Central memory CD8-positive, alpha-beta T cell (primary cell): ENCODE measurements at regions not wholly inside any gene's neighbourhood (a gene's known extent, or its start where the extent isn't known, plus 50 kb on each side); places are given as distances from the start of the nearest gene placed in this dataset.
"Not testable (repeated sequence)": the region's sequence is repeated elsewhere in the genome, so short reads cannot be mapped to it uniquely, and the experiment has no call there.

Experiments used
- ATAC-seq: fragments of 150-1000 bp; cut with Tn5 transposase; replicated peaks from 2 replicates; pipeline ENCODE4 v1.10.0; 2022; ENCODE audit warnings: mild to moderate bottlenecking, moderate FRiP score, moderate number of reproducible peaks; ENCODE audit not compliant: poor library complexity, severe bottlenecking; ENCODE audit errors: extremely low read depth
- DNase-seq, 2 donors: peaks; one replicate each; pipeline ENCODE4 v3.0.0; 2021; ENCODE audit warnings: low spot score in 2 of 2
- H3K27ac Mint-ChIP-seq: one replicate; pipeline ENCODE4 v1.8.0; 2022; ENCODE audit warnings: low read depth, mild to moderate bottlenecking, moderate library complexity, mixed read lengths
- H3K27me3 Mint-ChIP-seq: one replicate; pipeline ENCODE4 v1.8.0; 2022; ENCODE audit warnings: mixed read lengths
- H3K36me3 Mint-ChIP-seq: one replicate; pipeline ENCODE4 v1.8.0; 2022; ENCODE audit warnings: mild to moderate bottlenecking, moderate library complexity, mixed read lengths; ENCODE audit not compliant: insufficient read depth
- H3K4me1 Mint-ChIP-seq: one replicate; pipeline ENCODE4 v1.8.0; 2022; ENCODE audit warnings: mixed read lengths
- H3K4me3 Mint-ChIP-seq: one replicate; pipeline ENCODE4 v1.8.0; 2022; ENCODE audit warnings: mild to moderate bottlenecking, moderate library complexity, mixed read lengths
- H3K9me3 Mint-ChIP-seq: one replicate; pipeline ENCODE4 v1.8.0; 2022; ENCODE audit warnings: mixed read lengths

DNA sequence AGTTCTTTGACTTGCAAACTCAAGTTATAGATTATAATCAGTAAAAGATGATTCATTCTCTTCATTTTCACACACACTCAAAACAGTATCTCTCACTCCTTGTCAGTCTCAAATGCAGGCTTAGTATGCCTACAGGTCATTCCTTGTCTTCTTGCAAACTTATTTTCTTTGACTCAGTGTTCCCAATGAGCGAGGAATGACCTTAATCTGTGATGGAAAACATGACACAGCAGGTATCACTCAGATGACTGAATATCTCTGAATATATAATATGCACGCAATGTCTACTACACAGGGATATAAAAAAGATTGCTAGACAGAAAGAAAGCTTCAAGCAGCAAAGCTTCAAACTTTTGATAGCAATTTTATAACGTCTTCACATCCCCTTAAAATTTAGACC is 127.8 kb upstream of the RGPD4 start:
- H3K9me3 Mint-ChIP-seq: no peaks in the 10 kb centered on the region
- H3K36me3 Mint-ChIP-seq: no peaks in the 10 kb centered on the region
- H3K27ac Mint-ChIP-seq: no peak overlapping the region
- ATAC-seq (no peak), DNase-seq (no peak)
- no peaks in the 10 kb centered on the region for H3K27me3 Mint-ChIP-seq
- no peaks in the 10 kb centered on the region for H3K4me1 Mint-ChIP-seq
- no peak overlapping the region for H3K4me3 Mint-ChIP-seq

DNA sequence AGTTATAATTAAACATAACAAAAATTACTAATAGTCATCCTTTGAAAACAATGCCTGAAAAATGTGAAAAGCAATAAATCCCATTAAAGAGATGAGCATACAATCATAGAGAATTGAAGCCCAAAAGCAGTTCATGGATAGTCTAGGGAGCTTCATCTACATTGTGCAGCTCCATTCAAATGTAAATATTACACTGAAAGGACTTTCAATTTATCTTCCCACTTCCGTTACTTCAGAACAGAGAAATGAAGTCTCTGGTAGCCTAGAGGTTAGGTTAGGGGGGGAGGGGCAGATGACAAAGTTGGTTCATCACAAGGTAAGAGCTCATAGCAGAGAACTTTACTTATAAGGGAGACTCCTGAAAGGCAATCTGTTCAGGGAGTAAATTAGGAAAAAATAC is 126.6 kb upstream of the RGPD4 start:
- Mint-ChIP-seq H3K9me3 (no peaks in the 10 kb centered on the region), H3K4me3 (no peak overlapping the region), H3K4me1 (no peaks in the 10 kb centered on the region), H3K36me3 (no peaks in the 10 kb centered on the region), H3K27ac (no peak overlapping the region), H3K27me3 (no peaks in the 10 kb centered on the region)
- ATAC-seq (no peak), DNase-seq (no peak)

DNA sequence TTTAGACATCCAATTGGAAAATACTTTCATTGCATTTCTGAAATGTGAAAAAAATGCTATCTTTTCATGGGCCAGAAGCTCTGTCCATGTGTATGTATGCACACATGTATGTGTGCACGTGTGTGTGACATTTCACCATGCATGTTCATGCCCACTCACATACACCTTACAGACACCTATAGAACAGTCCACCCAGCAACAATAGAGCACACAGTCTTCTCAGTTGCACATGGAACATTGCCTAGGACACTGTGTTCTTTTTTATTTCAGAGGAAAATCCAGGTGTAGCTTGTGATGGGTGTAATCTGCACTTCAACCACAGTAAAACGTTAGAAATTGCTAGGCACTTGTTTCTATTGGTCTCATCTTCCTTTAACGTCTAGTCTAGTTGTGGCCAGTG is 114.8 kb upstream of the RGPD4 start:
- Mint-ChIP-seq H3K9me3 (no peaks in the 10 kb centered on the region), H3K27ac (no peak overlapping the region), H3K27me3 (no peaks in the 10 kb centered on the region), H3K4me3 (no peak overlapping the region), H3K36me3 (peaks cover 1% of the 10 kb centered on the region), H3K4me1 (peaks cover 6% of the 10 kb centered on the region)
- ATAC-seq (no peak), DNase-seq (no peak)

DNA sequence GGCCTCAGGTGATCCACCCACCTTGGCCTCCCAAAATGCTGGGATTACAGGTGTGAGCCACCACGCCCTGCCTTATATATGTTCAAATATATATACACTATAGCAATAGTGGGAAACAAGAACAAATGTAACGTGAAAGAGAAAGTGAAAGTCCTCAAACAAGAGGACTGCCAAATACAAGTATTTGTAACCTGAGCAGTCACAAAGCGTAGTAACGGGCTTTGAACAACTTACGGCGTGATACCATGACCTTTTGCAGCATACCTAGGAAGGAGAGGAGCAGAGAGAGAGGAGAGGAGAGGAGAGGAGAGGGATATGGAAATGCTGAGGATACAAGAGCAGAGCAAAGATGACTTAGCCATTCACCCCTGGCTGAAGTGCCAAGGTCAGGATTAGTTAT is 113.8 kb upstream of the RGPD4 start:
- ATAC-seq: peak; percentile 46
- peaks cover 6% of the 10 kb centered on the region for H3K4me1 Mint-ChIP-seq
- no peak for DNase-seq
- no peaks in the 10 kb centered on the region for H3K27me3 Mint-ChIP-seq
- H3K27ac Mint-ChIP-seq: peak overlapping the region; percentile 50
- no peaks in the 10 kb centered on the region for H3K9me3 Mint-ChIP-seq
- H3K4me3 Mint-ChIP-seq: peak overlapping the region; percentile 73
- H3K36me3 Mint-ChIP-seq: peaks cover 1% of the 10 kb centered on the region

DNA sequence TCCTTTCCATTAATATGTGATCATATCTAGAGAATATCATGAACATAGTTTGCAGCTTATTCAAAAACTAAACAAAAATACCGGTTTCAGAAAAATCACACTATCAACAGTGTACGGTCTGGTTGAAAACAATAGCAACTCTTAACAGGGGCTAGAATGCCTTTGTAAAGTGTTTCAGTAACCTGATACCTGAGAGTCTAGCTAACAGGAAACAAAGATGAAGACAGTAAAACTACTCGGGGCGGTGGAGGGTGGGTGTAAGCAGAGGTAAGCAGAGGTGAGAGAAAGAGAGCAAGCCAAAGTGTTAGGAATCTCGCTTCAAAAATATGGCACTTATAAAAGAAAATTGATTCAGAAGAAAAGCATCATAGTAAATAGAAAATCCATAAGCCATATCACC is 109.0 kb upstream of the RGPD4 start:
- no peak overlapping the region for H3K4me3 Mint-ChIP-seq
- no peak for DNase-seq
- H3K9me3 Mint-ChIP-seq: no peaks in the 10 kb centered on the region
- peaks cover 1% of the 10 kb centered on the region for H3K36me3 Mint-ChIP-seq
- no peak for ATAC-seq
- H3K27ac Mint-ChIP-seq: no peak overlapping the region
- peaks cover 5% of the 10 kb centered on the region for H3K4me1 Mint-ChIP-seq
- no peaks in the 10 kb centered on the region for H3K27me3 Mint-ChIP-seq

DNA sequence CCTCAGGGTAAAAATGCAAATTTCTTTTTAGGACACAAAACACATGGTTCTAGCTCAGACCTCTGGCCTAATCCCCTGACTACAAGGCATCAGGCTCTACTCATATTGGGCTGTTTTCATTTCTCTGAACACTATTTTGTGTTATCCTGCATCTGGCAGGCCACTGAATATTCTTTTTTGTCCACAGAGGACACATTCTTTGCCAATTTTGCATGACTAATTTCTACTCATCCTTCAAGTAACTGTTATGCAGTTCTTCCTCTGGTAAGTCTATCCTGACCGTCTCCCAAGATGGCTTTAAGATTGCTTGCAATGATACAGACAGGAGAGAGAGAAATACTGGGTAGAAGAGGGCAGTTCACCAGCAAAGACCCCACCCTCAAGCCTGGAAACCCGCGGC is 107.6 kb upstream of the RGPD4 start:
- H3K27me3 Mint-ChIP-seq: no peaks in the 10 kb centered on the region
- H3K4me3 Mint-ChIP-seq: no peak overlapping the region
- no peak overlapping the region for H3K27ac Mint-ChIP-seq
- H3K9me3 Mint-ChIP-seq: no peaks in the 10 kb centered on the region
- ATAC-seq (no peak), DNase-seq (no peak)
- H3K4me1 Mint-ChIP-seq: no peaks in the 10 kb centered on the region
- no peaks in the 10 kb centered on the region for H3K36me3 Mint-ChIP-seq

DNA sequence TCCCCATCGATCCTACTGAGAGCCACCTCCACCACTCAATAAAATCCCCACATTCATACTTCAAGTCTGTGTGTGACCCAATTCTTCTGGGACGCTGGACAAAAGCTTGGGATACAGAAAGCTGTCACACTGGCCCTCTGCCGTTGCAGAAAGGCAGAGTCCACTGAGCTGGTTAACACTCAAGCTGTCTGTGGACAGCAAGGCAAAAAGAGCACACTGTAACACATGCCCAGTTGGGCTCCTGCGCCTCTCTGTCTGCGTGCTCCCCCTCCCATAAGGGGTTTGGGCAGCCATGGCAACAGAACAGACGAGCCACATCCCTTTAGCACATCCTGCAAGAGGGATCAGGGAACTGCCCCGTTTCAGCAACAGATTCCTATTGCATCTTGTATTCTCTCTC is 106.9 kb upstream of the RGPD4 start:
- DNase-seq: no peak
- Mint-ChIP-seq H3K27ac (no peak overlapping the region), H3K4me3 (no peak overlapping the region), H3K9me3 (no peaks in the 10 kb centered on the region), H3K4me1 (no peaks in the 10 kb centered on the region), H3K36me3 (no peaks in the 10 kb centered on the region), H3K27me3 (no peaks in the 10 kb centered on the region)
- no peak for ATAC-seq

DNA sequence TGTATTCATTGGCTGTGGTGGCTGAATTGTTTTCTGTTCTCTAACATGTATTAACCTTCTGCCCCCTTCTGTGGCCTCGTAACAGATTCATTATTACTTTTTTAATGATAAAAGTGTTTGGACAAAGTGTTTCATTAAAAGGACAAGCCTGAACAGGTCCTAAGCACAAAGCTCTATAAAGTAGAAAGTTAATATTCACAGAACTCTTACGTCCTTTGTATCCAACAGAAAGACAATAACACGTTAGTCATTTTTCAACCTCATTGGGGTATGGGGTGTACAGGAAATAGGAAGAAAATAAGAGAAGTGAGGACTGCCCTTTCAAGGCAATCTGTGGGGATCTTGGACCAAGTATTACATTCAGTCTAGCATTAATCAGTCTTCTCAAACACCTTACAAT is 105.5 kb upstream of the RGPD4 start:
- no peak for ATAC-seq
- no peak overlapping the region for H3K27ac Mint-ChIP-seq
- no peaks in the 10 kb centered on the region for H3K36me3 Mint-ChIP-seq
- no peak for DNase-seq
- no peak overlapping the region for H3K4me3 Mint-ChIP-seq
- H3K9me3 Mint-ChIP-seq: no peaks in the 10 kb centered on the region
- H3K4me1 Mint-ChIP-seq: no peaks in the 10 kb centered on the region
- H3K27me3 Mint-ChIP-seq: no peaks in the 10 kb centered on the region

DNA sequence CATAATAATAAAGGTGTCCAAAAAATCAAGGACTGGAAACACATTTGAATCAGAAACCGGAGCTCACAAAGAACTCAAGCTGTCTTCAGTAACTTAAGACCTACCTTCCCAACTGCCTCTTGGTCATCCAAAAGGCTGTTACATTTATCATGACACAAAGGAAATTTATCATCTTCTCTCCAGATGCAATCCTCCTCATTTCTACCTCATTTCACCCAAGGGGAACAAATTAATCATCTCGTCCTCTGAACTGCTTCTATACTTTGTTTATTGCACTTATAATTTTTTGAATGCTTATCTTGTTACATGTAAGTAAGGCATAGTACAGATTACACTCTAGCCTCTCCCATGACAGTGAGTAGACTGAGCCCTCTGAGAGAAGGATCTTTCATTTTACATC is 105.1 kb upstream of the RGPD4 start:
- Mint-ChIP-seq H3K9me3 (no peaks in the 10 kb centered on the region), H3K27ac (no peak overlapping the region), H3K4me3 (no peak overlapping the region), H3K27me3 (no peaks in the 10 kb centered on the region), H3K4me1 (no peaks in the 10 kb centered on the region), H3K36me3 (no peaks in the 10 kb centered on the region)
- no peak for ATAC-seq
- no peak for DNase-seq

DNA sequence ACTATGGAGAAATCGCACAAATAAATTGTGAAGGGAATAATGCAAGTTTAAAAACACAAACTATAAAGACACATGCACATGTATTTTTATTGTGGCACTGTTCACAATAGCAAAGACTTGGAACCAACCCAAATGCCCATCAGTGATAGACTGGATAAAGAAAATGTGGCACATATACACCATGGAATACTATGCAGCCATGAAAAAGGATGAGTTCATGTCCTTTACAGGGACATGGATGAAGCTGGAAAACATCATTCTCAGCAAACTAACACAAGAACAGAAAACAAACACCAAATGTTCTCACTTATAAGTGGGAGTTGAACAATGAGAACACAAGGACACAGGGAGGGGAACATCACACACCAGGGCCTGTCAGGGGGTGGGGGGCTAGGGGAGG is 100.9 kb upstream of the RGPD4 start:
- H3K27ac Mint-ChIP-seq, H3K9me3 Mint-ChIP-seq: not testable (repeated sequence)

DNA sequence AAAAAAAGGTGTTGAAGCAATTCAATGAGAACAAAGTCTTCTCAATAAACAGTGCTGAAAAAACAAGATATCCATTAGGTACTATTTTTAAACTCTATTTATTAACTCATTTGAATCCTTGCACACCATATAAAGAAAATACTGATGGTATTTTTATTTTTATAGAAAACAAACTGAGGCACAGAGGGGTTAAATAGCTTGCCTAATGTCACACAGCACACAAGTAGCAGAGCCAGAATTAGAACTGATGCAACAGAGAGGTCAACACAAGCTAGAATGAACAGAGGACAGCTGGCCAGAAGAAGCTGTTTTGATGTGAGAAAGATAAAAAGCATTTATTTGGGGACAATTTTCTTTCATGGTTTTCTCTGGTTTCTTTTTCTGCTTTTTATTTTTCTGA is 99.4 kb upstream of the RGPD4 start:
- no peak overlapping the region for H3K27ac Mint-ChIP-seq
- ATAC-seq (no peak), DNase-seq (no peak)
- H3K27me3 Mint-ChIP-seq: no peaks in the 10 kb centered on the region
- H3K4me1 Mint-ChIP-seq: no peaks in the 10 kb centered on the region
- H3K9me3 Mint-ChIP-seq: no peaks in the 10 kb centered on the region
- H3K36me3 Mint-ChIP-seq: no peaks in the 10 kb centered on the region
- H3K4me3 Mint-ChIP-seq: no peak overlapping the region

More for the DNA sequence above, 100.9 kb upstream of the RGPD4 start:
- not testable (repeated sequence) for ATAC-seq, H3K27me3 Mint-ChIP-seq, H3K4me1 Mint-ChIP-seq, H3K36me3 Mint-ChIP-seq, H3K4me3 Mint-ChIP-seq, DNase-seq

DNA sequence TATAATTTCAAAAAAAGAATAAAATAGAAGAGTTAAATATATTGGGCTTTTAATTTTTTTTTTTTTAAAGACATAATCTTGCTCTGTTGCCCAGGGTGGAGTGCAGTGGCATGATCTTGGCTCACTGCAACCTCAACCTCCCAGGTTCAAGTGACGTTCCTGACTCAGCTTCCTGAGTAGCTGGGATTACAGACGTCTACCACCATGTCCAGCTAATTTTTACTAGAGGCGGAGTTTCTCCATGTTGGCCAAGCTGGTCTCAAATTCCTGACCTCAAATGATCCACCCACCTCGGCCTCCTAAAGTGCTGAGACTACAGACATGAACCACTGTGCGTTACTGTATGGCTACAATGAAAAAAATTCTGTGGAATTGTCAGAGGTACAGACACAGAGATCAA is 98.1 kb upstream of the RGPD4 start:
- Mint-ChIP-seq H3K4me1 (no peaks in the 10 kb centered on the region), H3K4me3 (no peak overlapping the region), H3K27ac (no peak overlapping the region), H3K36me3 (no peaks in the 10 kb centered on the region), H3K9me3 (no peaks in the 10 kb centered on the region), H3K27me3 (no peaks in the 10 kb centered on the region)
- DNase-seq (no peak), ATAC-seq (no peak)

DNA sequence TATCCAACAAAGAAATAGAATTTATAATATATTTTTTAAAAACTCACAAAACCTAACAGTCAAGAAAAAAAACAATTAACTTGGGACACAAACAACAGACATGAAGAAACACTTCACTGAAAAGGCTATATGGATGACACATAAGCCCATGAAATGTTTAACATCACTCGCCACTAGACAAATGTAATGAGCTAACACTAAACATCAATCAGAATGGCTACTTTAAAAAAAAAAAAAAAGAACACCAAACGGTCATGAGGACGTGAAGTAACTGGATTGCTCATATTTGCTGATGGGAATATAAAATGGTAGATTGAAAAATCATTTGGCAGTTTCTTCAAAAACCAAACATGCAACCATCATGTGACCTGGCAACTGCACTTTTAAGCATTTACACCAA is 97.3 kb upstream of the RGPD4 start:
- no peaks in the 10 kb centered on the region for H3K27me3 Mint-ChIP-seq
- ATAC-seq (no peak), DNase-seq (no peak)
- no peaks in the 10 kb centered on the region for H3K36me3 Mint-ChIP-seq
- H3K27ac Mint-ChIP-seq: no peak overlapping the region
- no peak overlapping the region for H3K4me3 Mint-ChIP-seq
- H3K4me1 Mint-ChIP-seq: no peaks in the 10 kb centered on the region
- no peaks in the 10 kb centered on the region for H3K9me3 Mint-ChIP-seq

DNA sequence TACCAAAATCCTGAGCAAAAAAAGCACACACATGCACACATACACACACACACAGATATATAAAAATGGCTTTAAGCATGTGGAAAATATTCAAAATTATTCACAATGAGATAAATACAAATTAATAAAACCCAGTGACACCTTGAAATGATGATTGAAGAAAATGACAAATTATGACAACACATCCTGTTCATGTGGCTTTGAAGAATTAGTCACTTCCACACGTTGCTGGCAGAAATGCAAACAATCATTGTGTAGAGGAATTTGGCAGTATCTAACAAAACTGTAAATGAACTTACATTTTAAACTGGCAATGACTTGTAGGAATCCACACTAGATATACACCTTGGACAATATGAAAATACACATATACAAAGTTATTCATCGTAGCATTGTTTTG is 95.8 kb upstream of the RGPD4 start:
- DNase-seq (no peak), ATAC-seq (no peak)
- no peaks in the 10 kb centered on the region for H3K36me3 Mint-ChIP-seq
- H3K4me3 Mint-ChIP-seq: no peak overlapping the region
- H3K4me1 Mint-ChIP-seq: no peaks in the 10 kb centered on the region
- no peak overlapping the region for H3K27ac Mint-ChIP-seq
- no peaks in the 10 kb centered on the region for H3K27me3 Mint-ChIP-seq
- no peaks in the 10 kb centered on the region for H3K9me3 Mint-ChIP-seq
